IMR-90 (cell line): ENCODE measurements at regions not wholly inside any gene's neighbourhood (a gene's known extent, or its start where the extent isn't known, plus 50 kb on each side); places are given as distances from the start of the nearest gene placed in this dataset.

Experiments
- ATAC-seq: fragments of 200-7000 bp; cut with Tn5 transposase; 2 replicates; pipeline ENCODE4 v1.9.1; 2020; ENCODE audit warnings: low read depth, mild to moderate bottlenecking, moderate library complexity
- BruUV-seq: library from RNA; stranded (reverse); fragments of 400-500 nt; replicated peaks from 2 replicates; lab custom pipeline; 2021; lab: Mats Ljungman, UMichigan
- CTCF ChIA-PET: fragments of 300-600 bp; formaldehyde crosslinking; extraction: SDS; loops from one replicate; lab custom pipeline; 2021; ENCODE audit warnings: antibody characterized with exemption; lab: Yijun Ruan, JAX
- POLR2A ChIA-PET: fragments of 300-600 bp; sonication (Branson Sonifier 250); formaldehyde crosslinking; loops from one replicate; lab custom pipeline; 2022; ENCODE audit warnings: antibody characterized with exemption; ENCODE audit not compliant: unreplicated experiment; lab: Charles Lee
- DNase-seq: peaks from one replicate; pipeline ENCODE4 v3.0.0; 2013
- H2AFZ ChIP-seq: replicated peaks from 2 replicates; pipeline ENCODE3; 2013; ENCODE audit warnings: low read length, mild to moderate bottlenecking; ENCODE audit not compliant: poor library complexity
- H2AK5ac ChIP-seq: 2 replicates; pipeline ENCODE4 v1.6.1; 2013; ENCODE audit warnings: low read depth, low read length, inconsistent platforms
- H2AK9ac ChIP-seq: replicated peaks from 2 replicates; pipeline ENCODE3; 2013; ENCODE audit warnings: mild to moderate bottlenecking, low read depth, low read length, moderate library complexity; ENCODE audit not compliant: poor library complexity
- H2BK120ac ChIP-seq: 2 replicates; pipeline ENCODE4 v1.6.1; 2013; ENCODE audit warnings: low read depth, low read length, inconsistent platforms
- H2BK15ac ChIP-seq: 3 replicates; pipeline ENCODE4 v1.6.1; 2013; ENCODE audit warnings: low read depth, low read length, inconsistent platforms
- H2BK20ac ChIP-seq: 2 replicates; pipeline ENCODE4 v1.6.1; 2013; ENCODE audit warnings: low read depth, mild to moderate bottlenecking, inconsistent platforms, low read length, moderate library complexity
- H2BK5ac ChIP-seq: 2 replicates; pipeline ENCODE4 v1.6.1; 2013; ENCODE audit warnings: mild to moderate bottlenecking, low read depth, low read length, inconsistent platforms; ENCODE audit not compliant: poor library complexity, severe bottlenecking
- H3K14ac ChIP-seq: replicated peaks from 2 replicates; pipeline ENCODE4 v1.6.1; 2013; ENCODE audit warnings: low read depth, low read length, inconsistent platforms
- H3K18ac ChIP-seq: 2 replicates; pipeline ENCODE4 v1.6.1; 2013; ENCODE audit warnings: low read depth, low read length, control low read depth
- H3K23ac ChIP-seq: 2 replicates; pipeline ENCODE4 v1.6.1; 2013; ENCODE audit warnings: low read depth, low read length, inconsistent platforms
- H3K27ac ChIP-seq: 2 replicates; pipeline ENCODE4 v1.5.1; 2013; ENCODE audit warnings: mild to moderate bottlenecking, control low read depth, low read length; ENCODE audit not compliant: insufficient read depth
- H3K27me3 ChIP-seq: 2 replicates; pipeline ENCODE4 v1.6.1; 2013; ENCODE audit warnings: low read length; ENCODE audit not compliant: control insufficient read depth, insufficient read depth
- H3K36me3 ChIP-seq: 2 replicates; pipeline ENCODE4 v1.6.1; 2013; ENCODE audit warnings: low read length, mixed read lengths; ENCODE audit not compliant: control insufficient read depth, insufficient read depth
- H3K4ac ChIP-seq: 2 replicates; pipeline ENCODE4 v1.6.1; 2013; ENCODE audit warnings: low read depth, low read length, inconsistent platforms
- H3K4me1 ChIP-seq: 2 replicates; pipeline ENCODE4 v1.6.1; 2013; ENCODE audit warnings: low read length, mixed read lengths; ENCODE audit not compliant: control insufficient read depth, insufficient read depth
- H3K4me2 ChIP-seq: 2 replicates; pipeline ENCODE4 v1.6.1; 2013; ENCODE audit warnings: low read depth, mild to moderate bottlenecking, control low read depth, low read length, moderate library complexity
- H3K4me3 ChIP-seq: 2 replicates; pipeline ENCODE4 v1.5.1; 2013; ENCODE audit warnings: low read depth, mild to moderate bottlenecking, control low read depth, low read length, moderate library complexity; ENCODE audit not compliant: insufficient read depth
- H3K56ac ChIP-seq: 2 replicates; pipeline ENCODE4 v1.6.1; 2013; ENCODE audit warnings: low read length, inconsistent platforms; ENCODE audit not compliant: insufficient read depth; ENCODE audit errors: extremely low read depth
- H3K79me1 ChIP-seq, 2 experiments: 2 replicates each; pipeline ENCODE4 v1.6.1; 2013; ENCODE audit warnings: low read length in 2 of 2, inconsistent platforms in 1 of 2, low read depth in 1 of 2
- H3K9ac ChIP-seq: 2 replicates; pipeline ENCODE4 v1.6.1; 2013; ENCODE audit warnings: low read depth, low read length, control low read depth
- H3K9me1 ChIP-seq: 2 replicates; pipeline ENCODE4 v1.6.1; 2013; ENCODE audit warnings: low read length, inconsistent platforms; ENCODE audit not compliant: insufficient read depth
- H3K9me3 ChIP-seq: 2 replicates; pipeline ENCODE4 v1.6.1; 2013; ENCODE audit warnings: low read length; ENCODE audit not compliant: control insufficient read depth, insufficient read depth
- H4K20me1 ChIP-seq: 2 replicates; pipeline ENCODE4 v1.6.1; 2013; ENCODE audit warnings: low read length, inconsistent platforms; ENCODE audit not compliant: insufficient read depth
- H4K5ac ChIP-seq: 2 replicates; pipeline ENCODE4 v1.6.1; 2013; ENCODE audit warnings: mild to moderate bottlenecking, low read depth, low read length, control low read depth
- H4K8ac ChIP-seq, 2 experiments: 2 replicates each; pipeline ENCODE4 v1.6.1; 2013; ENCODE audit warnings: low read depth in 2 of 2, low read length in 2 of 2, control low read depth in 1 of 2, inconsistent platforms in 1 of 2
- H4K91ac ChIP-seq: 2 replicates; pipeline ENCODE4 v1.6.1; 2013; ENCODE audit warnings: low read depth, low read length, inconsistent platforms; ENCODE audit not compliant: insufficient read depth
- CHD1 ChIP-seq: IDR thresholded peaks from 2 replicates; pipeline ENCODE4 v1.6.1; 2012; ENCODE audit warnings: low read depth, low read length, improper control_type of control experiment
- MAZ ChIP-seq: IDR thresholded peaks from 2 replicates; pipeline ENCODE4 v1.6.1; 2012; ENCODE audit warnings: low read depth, mild to moderate bottlenecking, low read length, improper control_type of control experiment, moderate library complexity, borderline replicate concordance
- RCOR1 ChIP-seq: IDR thresholded peaks from 2 replicates; pipeline ENCODE4 v1.6.1; 2012; ENCODE audit warnings: mild to moderate bottlenecking, low read length, improper control_type of control experiment; ENCODE audit not compliant: insufficient replicate concordance
- WGBS, 2 experiments: methylation state at CpG; one replicate each; pipeline versions ENCODE4 v1.1.5 to v1.1.7; 2013; ENCODE audit warnings: missing lambda C conversion rate in 2 of 2; ENCODE audit not compliant: insufficient read length in 1 of 2; ENCODE audit errors: extremely low coverage in 2 of 2; 5-methylcytosine and 5-hydroxymethylcytosine counted together
- dilution Hi-C: fragments of 300-500 bp; cut with HindIII; formaldehyde crosslinking; loops from one replicate; pipeline ENCODE4 v1.14.3; 2018; ENCODE audit warnings: low sequenced_read_pairs; ENCODE audit not compliant: unreplicated experiment
- in situ Hi-C: fragments of 300-500 bp; cut with MboI; formaldehyde crosslinking; loops from 3 replicates; pipeline ENCODE4 v1.14.3; 2019; ENCODE audit warnings: low sequenced_read_pairs, inconsistent platforms, mixed read lengths
- intact Hi-C: fragments of 100-400 bp; cut with micrococcal nuclease; formaldehyde crosslinking; loops from 2 replicates; pipeline ENCODE4 v1.10.0; 2022

GRCh38 chr3:70822669-70823068 is 510.2 kb upstream of the MDFIC2 start:
- no peaks in the 10 kb centered on the region for H3K27me3 ChIP-seq
- ChIA-PET POLR2A (no interaction called here), CTCF (interaction anchor here (1.7 kb wide), 1 partner anchor 11 kb away, joined by 4 read pairs; no protein-coding TSS in a partner anchor)
- BruUV-seq, result no TSS peak
- no peak overlapping the region for H3K23ac ChIP-seq
- intact Hi-C loops (loop anchor here (1.0 kb wide), 1 partner anchor 9 kb away; no protein-coding TSS in a partner anchor), dilution Hi-C loops (no loop called here), in situ Hi-C loops (no loop called here)
- H3K4me1 ChIP-seq, result peaks cover 5% of the 10 kb centered on the region
- no peak overlapping the region for H3K4ac ChIP-seq
- no peak overlapping the region for H2AK9ac ChIP-seq
- no peak overlapping the region for H3K14ac ChIP-seq
- no peak overlapping the region for H4K5ac ChIP-seq
- H4K20me1 ChIP-seq, result no peaks in the 10 kb centered on the region
- H2BK120ac ChIP-seq, result no peak overlapping the region
- ATAC-seq, result no peak
- peaks cover 2% of the 10 kb centered on the region; the same call in 1 of the 2 replicates for H3K9me1 ChIP-seq
- no peaks in the 10 kb centered on the region for H3K79me1 ChIP-seq
- no peaks in the 10 kb centered on the region for H3K36me3 ChIP-seq
- H3K4me2 ChIP-seq, result no peak overlapping the region
- no peak overlapping the region for H3K56ac ChIP-seq
- H2BK15ac ChIP-seq, result no peak overlapping the region
- H2BK20ac ChIP-seq, result no peak overlapping the region
- H2BK5ac ChIP-seq, result no peak overlapping the region
- no peak for DNase-seq
- no peak overlapping the region for H3K27ac ChIP-seq
- TF ChIP-seq CHD1 (no peak), MAZ (no peak), RCOR1 (no peak)
- H3K9me3 ChIP-seq, result peaks cover 2% of the 10 kb centered on the region; the same call in 1 of the 2 replicates
- H3K9ac ChIP-seq, result no peak overlapping the region
- no CpG with 5 or more reads among the region's 7 CpGs for WGBS, 2 experiments
- no peak overlapping the region for H3K18ac ChIP-seq
- no peak overlapping the region for H2AK5ac ChIP-seq
- H3K4me3 ChIP-seq, result no peak overlapping the region
- no peak overlapping the region for H4K91ac ChIP-seq
- H2AFZ ChIP-seq, result no peak overlapping the region
- no peak overlapping the region for H4K8ac ChIP-seq
